GM23248 (cell line): ENCODE measurements at regions not wholly inside any gene's neighbourhood (a gene's known extent, or its start where the extent isn't known, plus 50 kb on each side); places are given as distances from the start of the nearest gene placed in this dataset.
A peak's percentile ranks its signal among the peaks of the same experiment; 100 is the strongest.
"Not testable (repeated sequence)": the region's sequence is repeated elsewhere in the genome, so short reads cannot be mapped to it uniquely, and the experiment has no call there.

Experiments used
- DNase-seq: peaks from one replicate; pipeline ENCODE4 v3.0.0-alpha.2; 2015
- H2AFZ ChIP-seq: fragments of 200-600 bp; sonication (generic); 2 replicates; pipeline ENCODE4 v1.6.1; 2016; ENCODE audit warnings: antibody characterized with exemption
- H3F3A ChIP-seq: fragments of 200-600 bp; sonication (generic); 2 replicates; pipeline ENCODE4 v1.6.1; 2016; ENCODE audit warnings: mild to moderate bottlenecking, antibody characterized with exemption, mixed run types; ENCODE audit not compliant: insufficient read depth
- H3K27ac ChIP-seq: fragments of 200-600 bp; sonication (generic); 2 replicates; pipeline ENCODE4 v1.5.1; 2016; ENCODE audit warnings: mild to moderate bottlenecking
- H3K27me3 ChIP-seq: fragments of 200-600 bp; sonication (generic); replicated peaks from 2 replicates; pipeline ENCODE4 v1.6.1; 2016; ENCODE audit warnings: mild to moderate bottlenecking; ENCODE audit not compliant: insufficient read depth
- H3K36me3 ChIP-seq: fragments of 200-600 bp; sonication (generic); 2 replicates; pipeline ENCODE4 v1.6.1; 2016; ENCODE audit warnings: low read depth, mild to moderate bottlenecking
- H3K4me1 ChIP-seq: fragments of 200-600 bp; sonication (generic); 2 replicates; pipeline ENCODE4 v1.6.1; 2016; ENCODE audit warnings: mild to moderate bottlenecking; ENCODE audit not compliant: insufficient read depth
- H3K4me2 ChIP-seq: fragments of 200-600 bp; sonication (generic); one replicate; pipeline ENCODE4 v1.6.1; 2016; ENCODE audit warnings: mild to moderate bottlenecking; ENCODE audit not compliant: unreplicated experiment
- H3K4me3 ChIP-seq: fragments of 200-600 bp; sonication (generic); 2 replicates; pipeline ENCODE4 v1.5.1; 2016; ENCODE audit warnings: mild to moderate bottlenecking
- H3K79me2 ChIP-seq: fragments of 200-600 bp; sonication (generic); 2 replicates; pipeline ENCODE4 v1.6.1; 2016; ENCODE audit warnings: mild to moderate bottlenecking; ENCODE audit not compliant: insufficient read depth
- H3K9ac ChIP-seq: fragments of 200-600 bp; sonication (generic); 2 replicates; pipeline ENCODE4 v1.6.1; 2016; ENCODE audit warnings: mild to moderate bottlenecking
- H3K9me2 ChIP-seq: fragments of 200-600 bp; sonication (generic); 2 replicates; pipeline ENCODE4 v1.6.1; 2016; ENCODE audit warnings: mixed run types, mild to moderate bottlenecking, moderate library complexity; ENCODE audit not compliant: insufficient read depth
- H3K9me3 ChIP-seq: fragments of 200-600 bp; sonication (generic); one replicate; pipeline ENCODE4 v1.6.1; 2017; ENCODE audit warnings: low read depth
- H4K20me1 ChIP-seq: fragments of 200-600 bp; sonication (generic); 2 replicates; pipeline ENCODE4 v1.6.0; 2016; ENCODE audit not compliant: insufficient read depth
- WGBS, 2 experiments: methylation state at CpG; one replicate each; pipeline ENCODE4 v1.1.6; 2015 to 2017; ENCODE audit warnings: low lambda C conversion rate in 2 of 2, low coverage in 1 of 2; ENCODE audit errors: missing lambda C conversion rate in 2 of 2; 5-methylcytosine and 5-hydroxymethylcytosine counted together
- in situ Hi-C: fragments of 300-500 bp; cut with MboI; formaldehyde crosslinking; loops from 2 replicates; pipeline ENCODE4 v1.15.0; 2020

GRCh38 chr3:198167339-198168039 is 207.5 kb downstream of the LMLN start:
- H4K20me1 ChIP-seq, H3F3A ChIP-seq, H3K36me3 ChIP-seq, H3K9me2 ChIP-seq, H3K79me2 ChIP-seq, in situ Hi-C loops, H3K9ac ChIP-seq, H3K4me1 ChIP-seq, H3K9me3 ChIP-seq, H3K27me3 ChIP-seq, H3K4me3 ChIP-seq, H3K27ac ChIP-seq: not testable (repeated sequence)
- WGBS, 2 experiments, result 3% methylated on average over 13 to 17 of the region's 17 CpGs
- DNase-seq, result peak; percentile 53
- Histone ChIP-seq H3K4me2 (peak overlapping the region; percentile 49), H2AFZ (peak overlapping the region; percentile 76; the same call in 1 of the 2 replicates)

- H3K27ac ChIP-seq, H3K9me2 ChIP-seq, H3K36me3 ChIP-seq, H4K20me1 ChIP-seq, H3K4me2 ChIP-seq, H3K27me3 ChIP-seq, in situ Hi-C loops, H3K9me3 ChIP-seq, H2AFZ ChIP-seq, H3K79me2 ChIP-seq, H3K9ac ChIP-seq, H3K4me3 ChIP-seq, H3F3A ChIP-seq, H3K4me1 ChIP-seq: not testable (repeated sequence)
- DNase-seq, result peak; percentile 64
- WGBS, 2 experiments, result 0 to 20% methylated on average over 1 of the region's 1 CpG
These were observed 210.8 kb downstream of the LMLN start for GRCh38 chr3:198170781-198171180.

- H3K9me3 ChIP-seq, H3F3A ChIP-seq, H3K4me2 ChIP-seq, DNase-seq, H3K9ac ChIP-seq, H3K9me2 ChIP-seq, H3K79me2 ChIP-seq, H4K20me1 ChIP-seq, H3K4me3 ChIP-seq, H3K36me3 ChIP-seq, H3K27ac ChIP-seq, H3K4me1 ChIP-seq, in situ Hi-C loops, H3K27me3 ChIP-seq, H2AFZ ChIP-seq: not testable (repeated sequence)
- WGBS, 2 experiments, result 77 to 83% methylated on average over 5 of the region's 5 CpGs
These were observed 213.1 kb downstream of the LMLN start for GRCh38 chr3:198173080-198173479.

- H3K9me2 ChIP-seq, H2AFZ ChIP-seq, H3F3A ChIP-seq, H4K20me1 ChIP-seq, H3K36me3 ChIP-seq, H3K9me3 ChIP-seq, in situ Hi-C loops, H3K27ac ChIP-seq, H3K9ac ChIP-seq, H3K27me3 ChIP-seq, H3K79me2 ChIP-seq, H3K4me2 ChIP-seq, H3K4me3 ChIP-seq, H3K4me1 ChIP-seq, DNase-seq: not testable (repeated sequence)
- WGBS, 2 experiments, result 96% methylated on average over 1 of the region's 1 CpG; no CpG with 5 or more reads in 1 of the 2 experiments
These were observed 214.0 kb downstream of the LMLN start for GRCh38 chr3:198173929-198174574.
